ENCODE measurements at regions not wholly inside any gene's neighbourhood (a gene's known extent, or its start where the extent isn't known, plus 50 kb on each side); places are given as distances from the start of the nearest gene placed in this dataset.

DNA sequence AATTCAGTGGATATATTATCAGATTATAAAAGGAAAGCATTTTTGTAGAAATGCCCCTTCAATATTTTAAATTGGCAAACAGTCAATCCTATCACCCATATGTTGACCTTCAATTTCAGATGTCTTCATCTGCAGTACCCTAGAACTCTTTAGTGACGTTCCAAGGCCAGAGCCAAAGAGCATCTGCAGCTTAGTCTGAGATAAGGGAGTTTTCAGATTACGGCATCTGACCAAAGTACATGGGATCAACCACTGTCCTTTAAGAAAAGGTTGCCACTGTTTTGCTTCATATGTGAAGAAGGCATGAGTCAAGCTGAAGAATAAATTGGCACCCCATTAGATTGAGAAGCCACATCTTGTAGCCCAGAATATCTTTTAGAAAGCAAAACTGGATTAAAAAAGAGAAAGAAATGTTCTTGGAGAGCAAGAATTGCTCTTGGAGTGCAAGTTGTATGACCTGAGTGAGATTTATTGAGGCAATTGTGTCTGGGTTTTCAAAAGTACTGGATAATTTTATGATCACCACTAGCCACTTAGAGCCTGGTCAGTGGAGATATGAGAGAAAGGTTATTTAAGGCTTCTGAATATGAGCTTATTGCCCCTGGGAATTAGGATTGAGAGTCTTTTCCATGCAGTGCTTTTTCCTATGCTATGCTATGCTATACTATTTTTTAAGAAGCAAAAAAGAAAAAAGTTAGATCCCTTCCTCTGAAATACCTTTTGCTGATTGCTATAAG, 251.9 kb upstream of the NR3C2 start:
- DNase-seq (ENCODE audit: low read depth) = no peak
- TF ChIP-seq, protein P1, sequence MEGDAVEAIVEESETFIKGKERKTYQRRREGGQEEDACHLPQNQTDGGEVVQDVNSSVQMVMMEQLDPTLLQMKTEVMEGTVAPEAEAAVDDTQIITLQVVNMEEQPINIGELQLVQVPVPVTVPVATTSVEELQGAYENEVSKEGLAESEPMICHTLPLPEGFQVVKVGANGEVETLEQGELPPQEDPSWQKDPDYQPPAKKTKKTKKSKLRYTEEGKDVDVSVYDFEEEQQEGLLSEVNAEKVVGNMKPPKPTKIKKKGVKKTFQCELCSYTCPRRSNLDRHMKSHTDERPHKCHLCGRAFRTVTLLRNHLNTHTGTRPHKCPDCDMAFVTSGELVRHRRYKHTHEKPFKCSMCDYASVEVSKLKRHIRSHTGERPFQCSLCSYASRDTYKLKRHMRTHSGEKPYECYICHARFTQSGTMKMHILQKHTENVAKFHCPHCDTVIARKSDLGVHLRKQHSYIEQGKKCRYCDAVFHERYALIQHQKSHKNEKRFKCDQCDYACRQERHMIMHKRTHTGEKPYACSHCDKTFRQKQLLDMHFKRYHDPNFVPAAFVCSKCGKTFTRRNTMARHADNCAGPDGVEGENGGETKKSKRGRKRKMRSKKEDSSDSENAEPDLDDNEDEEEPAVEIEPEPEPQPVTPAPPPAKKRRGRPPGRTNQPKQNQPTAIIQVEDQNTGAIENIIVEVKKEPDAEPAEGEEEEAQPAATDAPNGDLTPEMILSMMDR (IDR thresholded peaks at IDR 0.05; ENCODE audit: insufficient read depth, low read depth, low read length) = no peak
- H3K4me3 ChIP-seq (ENCODE audit: low read depth, low read length) = no peak overlapping the region

DNA sequence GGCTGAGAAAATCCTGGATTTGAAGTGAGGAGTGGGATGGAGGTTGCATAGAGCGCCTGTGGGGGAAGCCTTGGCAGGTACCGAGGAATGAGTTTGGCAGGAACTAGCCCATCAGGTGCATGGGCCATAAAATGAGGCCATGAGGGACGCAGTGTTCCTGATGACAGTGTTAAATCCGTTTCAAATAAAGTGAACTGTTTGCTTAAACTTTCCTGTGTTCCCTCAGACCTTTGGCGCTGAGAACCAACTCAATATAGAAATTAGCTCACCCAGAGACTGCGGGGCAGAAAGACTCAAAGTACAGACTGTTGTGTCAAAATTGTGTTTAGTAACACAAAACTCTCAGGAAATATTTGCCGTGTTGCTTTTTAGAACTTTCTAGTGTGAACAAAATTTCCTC, 250.0 kb upstream of the NR3C2 start:
- TF ChIP-seq, protein P1 (IDR thresholded peaks at IDR 0.05; ENCODE audit: insufficient read depth, low read depth, low read length) = no peak
- no peak overlapping the region for H3K4me3 ChIP-seq (ENCODE audit: low read depth, low read length)
- DNase-seq (ENCODE audit: low read depth) = no peak

DNA sequence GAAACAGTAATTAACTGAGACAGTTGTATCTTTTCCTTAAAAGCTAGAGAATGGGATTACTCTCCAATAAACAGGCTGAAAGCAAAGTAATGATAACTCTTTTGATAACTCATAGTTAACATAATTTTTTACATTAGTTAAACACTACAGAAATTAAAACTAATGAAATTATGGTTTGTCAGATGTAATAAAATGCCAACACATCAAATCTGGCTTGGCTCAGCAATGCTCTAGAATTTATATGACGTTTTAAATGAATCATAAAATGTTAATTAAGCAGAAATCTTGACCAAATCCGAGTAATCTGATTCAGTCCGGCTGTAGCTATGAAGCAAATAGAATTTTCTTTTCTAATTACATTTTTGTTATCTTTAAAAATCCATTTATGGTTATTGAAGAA, 244.2 kb upstream of the NR3C2 start:
- TF ChIP-seq, protein P1 (IDR thresholded peaks at IDR 0.05; ENCODE audit: insufficient read depth, low read depth, low read length) = no peak
- DNase-seq (ENCODE audit: low read depth) = no peak
- no peak overlapping the region for H3K4me3 ChIP-seq (ENCODE audit: low read depth, low read length)

DNA sequence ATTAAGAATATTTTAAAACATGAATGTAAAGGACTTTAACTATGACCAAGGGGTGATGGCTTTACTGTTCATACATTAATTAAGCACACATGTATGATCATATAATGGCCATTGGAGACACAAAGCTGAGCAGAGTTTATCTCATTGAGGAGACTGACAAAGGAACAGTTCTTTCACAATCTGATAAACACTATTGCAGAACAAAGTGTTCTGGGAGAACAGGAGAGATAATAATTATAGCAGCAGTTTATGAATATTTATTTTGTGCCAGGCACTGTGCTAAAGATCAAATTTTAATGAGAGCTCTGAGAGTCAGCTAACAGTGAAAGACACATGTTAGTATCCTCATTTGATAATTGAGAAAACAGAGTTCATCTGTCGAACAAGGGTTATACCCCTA, 242.4 kb upstream of the NR3C2 start:
- no peak for DNase-seq (ENCODE audit: low read depth)
- TF ChIP-seq, protein P1 (IDR thresholded peaks at IDR 0.05; ENCODE audit: insufficient read depth, low read depth, low read length) = no peak
- H3K4me3 ChIP-seq (ENCODE audit: low read depth, low read length) = no peak overlapping the region

DNA sequence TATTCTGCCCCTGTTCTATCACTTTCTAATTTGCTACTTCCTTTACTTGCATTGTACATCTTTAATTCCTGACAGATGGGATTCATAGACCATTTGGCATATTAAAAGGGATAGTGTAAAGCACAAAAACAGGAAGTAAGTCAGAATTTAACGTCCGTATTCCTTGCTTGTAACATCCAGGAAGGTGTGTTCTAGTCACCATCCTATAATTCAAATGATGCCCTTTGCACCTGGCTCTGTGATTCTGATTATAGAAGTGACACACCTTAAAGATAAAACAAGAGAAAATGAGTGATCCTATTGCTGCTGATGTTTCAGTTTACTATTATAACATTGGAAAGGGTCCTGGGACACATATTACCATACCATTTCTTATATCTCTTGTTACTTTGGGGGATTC, 238.7 kb upstream of the NR3C2 start:
- no peak for DNase-seq (ENCODE audit: low read depth)
- H3K4me3 ChIP-seq (ENCODE audit: low read depth, low read length) = no peak overlapping the region
- TF ChIP-seq, protein P1 (IDR thresholded peaks at IDR 0.05; ENCODE audit: insufficient read depth, low read depth, low read length) = no peak

DNA sequence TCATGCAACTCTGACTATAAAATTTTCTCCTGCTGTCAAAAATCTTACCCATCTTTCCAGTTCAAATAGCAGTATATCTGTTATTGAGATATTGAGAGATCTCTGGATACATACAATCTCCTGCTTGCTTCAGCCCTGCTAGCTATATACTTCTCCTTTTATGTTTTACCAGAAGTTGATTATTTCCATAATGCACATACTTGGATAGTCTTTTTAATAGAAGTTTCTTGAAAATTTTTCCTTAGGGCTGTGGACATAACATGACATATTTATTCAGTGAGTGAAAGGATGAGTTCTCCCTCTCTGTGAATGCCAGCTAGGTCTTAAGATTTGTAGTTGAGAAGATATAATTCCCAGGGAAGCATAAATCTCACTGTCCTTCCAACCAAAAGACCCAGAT, 234.1 kb upstream of the NR3C2 start:
- DNase-seq (ENCODE audit: low read depth) = no peak
- H3K4me3 ChIP-seq (ENCODE audit: low read depth, low read length) = no peak overlapping the region
- TF ChIP-seq, protein P1 (IDR thresholded peaks at IDR 0.05; ENCODE audit: insufficient read depth, low read depth, low read length) = no peak

DNA sequence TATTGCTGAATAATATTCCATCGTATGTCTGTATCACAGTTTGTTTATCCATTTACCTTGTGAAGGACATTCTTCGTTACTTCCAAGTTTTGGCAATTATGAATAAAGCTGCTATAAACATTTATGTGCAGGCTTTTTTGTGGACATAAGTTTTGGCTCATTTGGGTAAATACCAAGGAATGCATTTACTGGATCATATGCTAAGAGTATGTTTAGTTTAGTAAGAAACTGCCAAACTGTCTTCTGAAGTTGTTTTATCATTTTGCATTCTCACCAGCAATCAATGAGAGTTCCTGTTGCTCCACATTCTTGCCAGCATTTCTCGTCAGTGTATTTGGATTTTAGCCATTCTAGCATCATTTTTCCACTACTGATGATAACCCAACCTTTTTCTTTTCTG, 232.7 kb upstream of the NR3C2 start:
- no peak overlapping the region for H3K4me3 ChIP-seq (ENCODE audit: low read depth, low read length)
- no peak for DNase-seq (ENCODE audit: low read depth)
- TF ChIP-seq, protein P1 (IDR thresholded peaks at IDR 0.05; ENCODE audit: insufficient read depth, low read depth, low read length) = no peak
